ENCODE measurements at regions not wholly inside any gene's neighbourhood (a gene's known extent, or its start where the extent isn't known, plus 50 kb on each side); places are given as distances from the start of the nearest gene placed in this dataset.

DNA sequence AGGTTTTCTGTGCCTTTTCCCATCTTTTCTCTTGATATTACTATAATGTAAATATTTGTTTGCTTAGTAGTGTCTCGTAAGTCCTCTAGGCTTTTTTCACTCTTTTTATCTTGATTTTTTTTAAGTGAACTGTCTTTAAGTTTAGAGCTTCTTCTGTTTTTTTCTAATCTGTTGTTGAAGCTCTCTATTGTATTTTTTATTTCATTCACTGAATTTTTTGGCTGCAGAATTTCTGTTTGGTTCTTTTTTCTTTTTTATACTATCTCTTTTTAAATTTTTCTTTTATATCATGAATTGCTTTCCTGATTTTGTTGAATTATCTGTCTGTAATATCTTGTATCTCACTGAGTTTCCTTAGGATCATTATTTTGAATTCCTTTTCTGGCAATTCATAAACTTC is 331.8 kb upstream of the RBMS1 start:
- no peak overlapping the region for H3K27ac ChIP-seq (ENCODE audit: low read depth in 2 of 2, low read length in 1 of 2)
- H4K20me1 ChIP-seq (ENCODE audit: insufficient read depth) = no peaks in the 10 kb centered on the region
- ChIA-PET POLR2A (no interaction called here), CTCF (no interaction called here)
- H3K9me2 ChIP-seq = no peaks in the 10 kb centered on the region
- no peak overlapping the region for H3K4me3 ChIP-seq (ENCODE audit: low read depth in 2 of 2, low read length in 1 of 2)
- H3K4me2 ChIP-seq = no peak overlapping the region
- no peaks in the 10 kb centered on the region for H3K36me3 ChIP-seq (replicated peaks in 1 of 2; ENCODE audit: control insufficient read depth in 1 of 2, insufficient read depth in 2 of 2, low read length in 1 of 2)
- H2AFZ ChIP-seq (ENCODE audit: low read depth) = no peak overlapping the region
- H3F3A ChIP-seq (replicated peaks; ENCODE audit: insufficient read depth) = no peaks in the 10 kb centered on the region
- H3K27me3 ChIP-seq (ENCODE audit: insufficient read depth) = no peaks in the 10 kb centered on the region
- no peaks in the 10 kb centered on the region for H3K4me1 ChIP-seq (ENCODE audit: control insufficient read depth in 1 of 2, insufficient read depth in 2 of 2, low read depth in 1 of 2, low read length in 1 of 2)
- WGBS (ENCODE audit: low lambda C conversion rate) = 66% methylated on average over 1 of the region's 1 CpG
- H3K9ac ChIP-seq = no peak overlapping the region
- H3K79me2 ChIP-seq (ENCODE audit: insufficient read depth) = no peaks in the 10 kb centered on the region
- no peak for TF ChIP-seq SMC3 (IDR thresholded peaks at IDR 0.05; ENCODE audit: low read depth, low read length)
- no peak for TF ChIP-seq RCOR1 (IDR thresholded peaks at IDR 0.05; ENCODE audit: low read length)
- DNase-seq = no peak
- H3K9me3 ChIP-seq = peaks cover 20% of the 10 kb centered on the region; the same call in 1 of the 2 replicates

DNA sequence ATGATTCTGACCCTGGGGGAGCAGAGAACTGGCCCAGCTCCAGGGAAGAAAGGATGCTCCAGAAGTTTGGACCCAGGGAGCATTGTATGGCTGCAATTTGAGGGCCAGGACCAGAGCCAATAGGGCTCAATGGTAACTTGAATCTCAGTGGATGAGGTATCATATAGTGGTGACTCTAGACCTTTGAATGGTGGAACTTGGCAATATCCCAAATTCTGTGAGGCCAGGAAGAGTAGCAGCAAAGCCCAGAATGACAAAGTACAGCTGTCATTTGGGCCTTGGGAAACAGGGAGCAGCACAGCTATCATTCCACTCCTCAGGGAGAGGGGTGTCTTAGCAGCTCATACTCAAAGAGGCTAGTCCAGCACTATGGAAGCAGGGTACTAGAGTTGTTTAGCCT is 332.9 kb upstream of the RBMS1 start:
- Histone ChIP-seq H3K27me3 (ENCODE audit: insufficient read depth) (no peaks in the 10 kb centered on the region), H3K4me3 (ENCODE audit: low read depth in 2 of 2, low read length in 1 of 2) (no peak overlapping the region), H3K27ac (ENCODE audit: low read depth in 2 of 2, low read length in 1 of 2) (no peak overlapping the region), H3K36me3 (replicated peaks in 1 of 2; ENCODE audit: control insufficient read depth in 1 of 2, insufficient read depth in 2 of 2, low read length in 1 of 2) (no peaks in the 10 kb centered on the region), H3K4me2 (no peak overlapping the region), H3K79me2 (ENCODE audit: insufficient read depth) (no peaks in the 10 kb centered on the region), H3K9me3 (peaks cover 21% of the 10 kb centered on the region; the same call in 1 of the 2 replicates), H2AFZ (ENCODE audit: low read depth) (no peak overlapping the region), H3F3A (replicated peaks; ENCODE audit: insufficient read depth) (no peaks in the 10 kb centered on the region), H4K20me1 (ENCODE audit: insufficient read depth) (no peaks in the 10 kb centered on the region), H3K4me1 (ENCODE audit: control insufficient read depth in 1 of 2, insufficient read depth in 2 of 2, low read depth in 1 of 2, low read length in 1 of 2) (no peaks in the 10 kb centered on the region), H3K9me2 (no peaks in the 10 kb centered on the region), H3K9ac (no peak overlapping the region)
- TF ChIP-seq, protein P1, sequence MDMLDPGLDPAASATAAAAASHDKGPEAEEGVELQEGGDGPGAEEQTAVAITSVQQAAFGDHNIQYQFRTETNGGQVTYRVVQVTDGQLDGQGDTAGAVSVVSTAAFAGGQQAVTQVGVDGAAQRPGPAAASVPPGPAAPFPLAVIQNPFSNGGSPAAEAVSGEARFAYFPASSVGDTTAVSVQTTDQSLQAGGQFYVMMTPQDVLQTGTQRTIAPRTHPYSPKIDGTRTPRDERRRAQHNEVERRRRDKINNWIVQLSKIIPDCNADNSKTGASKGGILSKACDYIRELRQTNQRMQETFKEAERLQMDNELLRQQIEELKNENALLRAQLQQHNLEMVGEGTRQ (IDR thresholded peaks at IDR 0.05; ENCODE audit: borderline replicate concordance, low read depth, low read length) = no peak
- TF ChIP-seq FOXJ3 (CRISPR knock-in tag; IDR thresholded peaks at IDR 0.05) (no peak), EP300 (IDR thresholded peaks at IDR 0.05; ENCODE audit: borderline replicate concordance in 1 of 2, low read depth in 1 of 2, low read length in 1 of 2) (no peak), RCOR1 (IDR thresholded peaks at IDR 0.05; ENCODE audit: low read length) (no peak)
- TF ChIP-seq, protein P2, sequence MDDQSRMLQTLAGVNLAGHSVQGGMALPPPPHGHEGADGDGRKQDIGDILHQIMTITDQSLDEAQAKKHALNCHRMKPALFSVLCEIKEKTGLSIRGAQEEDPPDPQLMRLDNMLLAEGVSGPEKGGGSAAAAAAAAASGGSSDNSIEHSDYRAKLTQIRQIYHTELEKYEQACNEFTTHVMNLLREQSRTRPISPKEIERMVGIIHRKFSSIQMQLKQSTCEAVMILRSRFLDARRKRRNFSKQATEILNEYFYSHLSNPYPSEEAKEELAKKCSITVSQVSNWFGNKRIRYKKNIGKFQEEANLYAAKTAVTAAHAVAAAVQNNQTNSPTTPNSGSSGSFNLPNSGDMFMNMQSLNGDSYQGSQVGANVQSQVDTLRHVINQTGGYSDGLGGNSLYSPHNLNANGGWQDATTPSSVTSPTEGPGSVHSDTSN (IDR thresholded peaks at IDR 0.05) = no peak
- CTCF ChIA-PET = interaction anchor here (0.9 to 1.3 kb wide), 2 partner anchors 13 to 144 kb away, joined by 3 to 4 read pairs; no protein-coding TSS in a partner anchor
- POLR2A ChIA-PET = interaction anchor here (0.6 kb wide), 1 partner anchor 303 kb away, joined by 3 read pairs; no protein-coding TSS in a partner anchor
- DNase-seq = no peak

DNA sequence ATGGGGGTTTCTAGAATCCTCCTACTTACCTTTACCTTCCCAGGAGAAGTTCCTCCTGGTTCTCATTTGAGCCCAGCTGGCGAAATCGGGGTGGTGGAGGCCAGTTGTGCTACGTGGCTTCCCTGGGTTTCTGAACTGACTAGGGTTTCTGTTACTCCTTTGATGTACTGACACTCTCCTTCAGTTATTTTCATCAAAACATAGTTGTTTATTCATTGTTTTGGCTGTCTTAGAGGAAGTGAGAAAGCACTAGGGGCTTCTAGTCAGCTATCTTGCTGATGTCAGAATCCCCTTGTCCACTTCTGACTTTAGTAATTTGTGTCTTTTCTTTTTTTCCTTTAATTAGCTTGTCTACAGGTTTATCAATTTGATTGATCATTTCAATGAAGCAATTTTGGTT is 332.2 kb upstream of the TANK start:
- H3K4me3 ChIP-seq (ENCODE audit: low read depth in 2 of 2, low read length in 1 of 2) = no peak overlapping the region
- no peaks in the 10 kb centered on the region for H3K9me2 ChIP-seq
- no peaks in the 10 kb centered on the region for H3K79me2 ChIP-seq (ENCODE audit: insufficient read depth)
- H3K27me3 ChIP-seq (ENCODE audit: insufficient read depth) = no peaks in the 10 kb centered on the region
- POLR2A ChIA-PET = no interaction called here
- H4K20me1 ChIP-seq (ENCODE audit: insufficient read depth) = no peaks in the 10 kb centered on the region
- no peak overlapping the region for H3K9ac ChIP-seq
- 58% methylated on average over 3 of the region's 3 CpGs for WGBS (ENCODE audit: low lambda C conversion rate)
- H3K9me3 ChIP-seq = peaks cover 21% of the 10 kb centered on the region; the same call in 1 of the 2 replicates
- DNase-seq = no peak
- H3F3A ChIP-seq (replicated peaks; ENCODE audit: insufficient read depth) = no peaks in the 10 kb centered on the region
- no peak overlapping the region for H3K4me2 ChIP-seq
- CTCF ChIA-PET = no interaction called here
- H3K4me1 ChIP-seq (ENCODE audit: control insufficient read depth in 1 of 2, insufficient read depth in 2 of 2, low read depth in 1 of 2, low read length in 1 of 2) = no peaks in the 10 kb centered on the region
- no peak overlapping the region for H2AFZ ChIP-seq (ENCODE audit: low read depth)
- no peak overlapping the region for H3K27ac ChIP-seq (ENCODE audit: low read depth in 2 of 2, low read length in 1 of 2)
- no peaks in the 10 kb centered on the region for H3K36me3 ChIP-seq (replicated peaks in 1 of 2; ENCODE audit: control insufficient read depth in 1 of 2, insufficient read depth in 2 of 2, low read length in 1 of 2)
- no peak for TF ChIP-seq RAD21 (IDR thresholded peaks at IDR 0.05; ENCODE audit: low read length)
- TF ChIP-seq ELF1 (IDR thresholded peaks at IDR 0.05) = no peak
- TF ChIP-seq, protein P3, sequence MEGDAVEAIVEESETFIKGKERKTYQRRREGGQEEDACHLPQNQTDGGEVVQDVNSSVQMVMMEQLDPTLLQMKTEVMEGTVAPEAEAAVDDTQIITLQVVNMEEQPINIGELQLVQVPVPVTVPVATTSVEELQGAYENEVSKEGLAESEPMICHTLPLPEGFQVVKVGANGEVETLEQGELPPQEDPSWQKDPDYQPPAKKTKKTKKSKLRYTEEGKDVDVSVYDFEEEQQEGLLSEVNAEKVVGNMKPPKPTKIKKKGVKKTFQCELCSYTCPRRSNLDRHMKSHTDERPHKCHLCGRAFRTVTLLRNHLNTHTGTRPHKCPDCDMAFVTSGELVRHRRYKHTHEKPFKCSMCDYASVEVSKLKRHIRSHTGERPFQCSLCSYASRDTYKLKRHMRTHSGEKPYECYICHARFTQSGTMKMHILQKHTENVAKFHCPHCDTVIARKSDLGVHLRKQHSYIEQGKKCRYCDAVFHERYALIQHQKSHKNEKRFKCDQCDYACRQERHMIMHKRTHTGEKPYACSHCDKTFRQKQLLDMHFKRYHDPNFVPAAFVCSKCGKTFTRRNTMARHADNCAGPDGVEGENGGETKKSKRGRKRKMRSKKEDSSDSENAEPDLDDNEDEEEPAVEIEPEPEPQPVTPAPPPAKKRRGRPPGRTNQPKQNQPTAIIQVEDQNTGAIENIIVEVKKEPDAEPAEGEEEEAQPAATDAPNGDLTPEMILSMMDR (IDR thresholded peaks at IDR 0.05) = no peak
- no peak for TF ChIP-seq GATA2 (CRISPR knock-in tag; IDR thresholded peaks at IDR 0.05)
- TF ChIP-seq, protein P2 (IDR thresholded peaks at IDR 0.05) = no peak
- TF ChIP-seq RCOR1 (IDR thresholded peaks at IDR 0.05; ENCODE audit: low read length) = no peak
- no peak for TF ChIP-seq POLR2AphosphoS5 (IDR thresholded peaks at IDR 0.05; ENCODE audit: low read depth, low read length)
- TF ChIP-seq, protein P4, sequence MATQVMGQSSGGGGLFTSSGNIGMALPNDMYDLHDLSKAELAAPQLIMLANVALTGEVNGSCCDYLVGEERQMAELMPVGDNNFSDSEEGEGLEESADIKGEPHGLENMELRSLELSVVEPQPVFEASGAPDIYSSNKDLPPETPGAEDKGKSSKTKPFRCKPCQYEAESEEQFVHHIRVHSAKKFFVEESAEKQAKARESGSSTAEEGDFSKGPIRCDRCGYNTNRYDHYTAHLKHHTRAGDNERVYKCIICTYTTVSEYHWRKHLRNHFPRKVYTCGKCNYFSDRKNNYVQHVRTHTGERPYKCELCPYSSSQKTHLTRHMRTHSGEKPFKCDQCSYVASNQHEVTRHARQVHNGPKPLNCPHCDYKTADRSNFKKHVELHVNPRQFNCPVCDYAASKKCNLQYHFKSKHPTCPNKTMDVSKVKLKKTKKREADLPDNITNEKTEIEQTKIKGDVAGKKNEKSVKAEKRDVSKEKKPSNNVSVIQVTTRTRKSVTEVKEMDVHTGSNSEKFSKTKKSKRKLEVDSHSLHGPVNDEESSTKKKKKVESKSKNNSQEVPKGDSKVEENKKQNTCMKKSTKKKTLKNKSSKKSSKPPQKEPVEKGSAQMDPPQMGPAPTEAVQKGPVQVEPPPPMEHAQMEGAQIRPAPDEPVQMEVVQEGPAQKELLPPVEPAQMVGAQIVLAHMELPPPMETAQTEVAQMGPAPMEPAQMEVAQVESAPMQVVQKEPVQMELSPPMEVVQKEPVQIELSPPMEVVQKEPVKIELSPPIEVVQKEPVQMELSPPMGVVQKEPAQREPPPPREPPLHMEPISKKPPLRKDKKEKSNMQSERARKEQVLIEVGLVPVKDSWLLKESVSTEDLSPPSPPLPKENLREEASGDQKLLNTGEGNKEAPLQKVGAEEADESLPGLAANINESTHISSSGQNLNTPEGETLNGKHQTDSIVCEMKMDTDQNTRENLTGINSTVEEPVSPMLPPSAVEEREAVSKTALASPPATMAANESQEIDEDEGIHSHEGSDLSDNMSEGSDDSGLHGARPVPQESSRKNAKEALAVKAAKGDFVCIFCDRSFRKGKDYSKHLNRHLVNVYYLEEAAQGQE (IDR thresholded peaks at IDR 0.05; ENCODE audit: low read depth, low read length) = no peak
- no peak for TF ChIP-seq TCF12 (IDR thresholded peaks at IDR 0.05)
- no peak for TF ChIP-seq SMC3 (IDR thresholded peaks at IDR 0.05; ENCODE audit: low read depth, low read length)
- TF ChIP-seq FOXM1 (IDR thresholded peaks at IDR 0.05; ENCODE audit: low read depth) = no peak

All from SK-N-SH (cell line).